Keratinocyte (primary cell): ENCODE measurements at regions not wholly inside any gene's neighbourhood (a gene's known extent, or its start where the extent isn't known, plus 50 kb on each side); places are given as distances from the start of the nearest gene placed in this dataset.

Source experiments
- DNase-seq: peaks from one replicate; pipeline ENCODE4 v3.0.0-alpha.2; 2011; ENCODE audit warnings: low read depth, missing footprints, low spot score
- FAIRE-seq: peaks from 2 replicates; lab custom pipeline; 2011; peaks lifted over from hg19 to GRCh38; lab: Jason Lieb, UNC
- H2AFZ ChIP-seq: 2 replicates; pipeline ENCODE4 v1.6.0; 2012; ENCODE audit warnings: low read length, control low read depth, inconsistent platforms; ENCODE audit not compliant: control insufficient read depth
- H3K27ac ChIP-seq: 2 replicates; pipeline ENCODE4 v1.5.1; 2011; ENCODE audit warnings: low read length; ENCODE audit not compliant: control insufficient read depth, insufficient read depth
- H3K27me3 ChIP-seq: 3 replicates; pipeline ENCODE4 v1.6.0; 2011; ENCODE audit warnings: low read length; ENCODE audit not compliant: control insufficient read depth, insufficient read depth; ENCODE audit errors: extremely low read depth
- H3K36me3 ChIP-seq, 2 experiments: 2 replicates in 1 of 2; 3 replicates in 1 of 2; pipeline ENCODE4 v1.5.1; 2011; ENCODE audit warnings: low read length in 2 of 2, mild to moderate bottlenecking in 1 of 2; ENCODE audit not compliant: control insufficient read depth in 2 of 2, insufficient read depth in 2 of 2; ENCODE audit errors: extremely low read depth in 1 of 2
- H3K4me1 ChIP-seq: 3 replicates; pipeline ENCODE4 v1.5.1; 2011; ENCODE audit warnings: low read length; ENCODE audit not compliant: control insufficient read depth, insufficient read depth; ENCODE audit errors: extremely low read depth
- H3K4me2 ChIP-seq: 3 replicates; pipeline ENCODE4 v1.6.0; 2011; ENCODE audit warnings: low read depth, low read length; ENCODE audit not compliant: control insufficient read depth, insufficient read depth; ENCODE audit errors: extremely low read depth
- H3K4me3 ChIP-seq, 3 experiments: fragments of 200-600 bp in 1 of 3; sonication (generic) in 1 of 3; 2 replicates in 2 of 3; 3 replicates in 1 of 3; pipeline ENCODE4 v1.5.1; 2011 to 2016; ENCODE audit warnings: low read length in 3 of 3, mild to moderate bottlenecking in 3 of 3, control low read depth in 2 of 3, inconsistent platforms in 1 of 3, low read depth in 1 of 3, mixed read lengths in 1 of 3, mixed run types in 1 of 3, moderate library complexity in 1 of 3; ENCODE audit not compliant: control insufficient read depth in 2 of 3, insufficient read depth in 2 of 3; ENCODE audit errors: extremely low read depth in 1 of 3
- H3K79me2 ChIP-seq: 2 replicates; pipeline ENCODE4 v1.6.0; 2012; ENCODE audit warnings: low read length; ENCODE audit not compliant: control insufficient read depth, insufficient read depth
- H3K9ac ChIP-seq: 3 replicates; pipeline ENCODE4 v1.6.0; 2011; ENCODE audit warnings: low read length; ENCODE audit not compliant: control insufficient read depth, insufficient read depth; ENCODE audit errors: extremely low read depth
- H3K9me1 ChIP-seq: 3 replicates; pipeline ENCODE4 v1.6.0; 2011; ENCODE audit warnings: low read length; ENCODE audit not compliant: control insufficient read depth, insufficient read depth; ENCODE audit errors: extremely low read depth
- H3K9me3 ChIP-seq: 2 replicates; pipeline ENCODE4 v1.5.1; 2012; ENCODE audit warnings: low read depth, low read length; ENCODE audit not compliant: control insufficient read depth
- H4K20me1 ChIP-seq: 3 replicates; pipeline ENCODE4 v1.6.0; 2011; ENCODE audit warnings: low read length; ENCODE audit not compliant: control insufficient read depth, insufficient read depth; ENCODE audit errors: extremely low read depth
- CTCF ChIP-seq, 3 experiments: IDR thresholded peaks in 1 of 3; conservative IDR thresholded peaks in 1 of 3; optimal IDR thresholded peaks in 1 of 3; 2 replicates in 2 of 3; 3 replicates in 1 of 3; pipeline versions ENCODE3 to v1.5.1; 2011; ENCODE audit warnings: low read length in 3 of 3, mild to moderate bottlenecking in 3 of 3, moderate library complexity in 2 of 3, control low read depth in 1 of 3, inconsistent platforms in 1 of 3; ENCODE audit not compliant: insufficient read depth in 2 of 3; ENCODE audit errors: extremely low read depth in 1 of 3
- EZH2 ChIP-seq: IDR thresholded peaks from one replicate; pipeline ENCODE4 v1.6.1; 2012; ENCODE audit warnings: inconsistent platforms, mild to moderate bottlenecking, low read length, moderate library complexity
- dilution Hi-C: fragments of 300-500 bp; cut with MboI; formaldehyde crosslinking; loops from one replicate; pipeline ENCODE4 v1.7.0; 2020; ENCODE audit warnings: low sequenced_read_pairs; ENCODE audit not compliant: extremely low pct_ligation_motif_present

- H3K9ac ChIP-seq = no peak overlapping the region
- H3K27me3 ChIP-seq = no peaks in the 10 kb centered on the region
- no peak overlapping the region for H3K4me2 ChIP-seq
- FAIRE-seq (no peak), DNase-seq (no peak)
- H3K9me1 ChIP-seq = no peaks in the 10 kb centered on the region
- no peaks in the 10 kb centered on the region for H3K4me1 ChIP-seq
- H3K36me3 ChIP-seq = no peaks in the 10 kb centered on the region
- no peak overlapping the region for H3K4me3 ChIP-seq
- H3K79me2 ChIP-seq = no peaks in the 10 kb centered on the region
- dilution Hi-C loops = no loop called here
- no peak overlapping the region for H3K27ac ChIP-seq
- TF ChIP-seq EZH2 (no peak), CTCF (optimal IDR thresholded peaks at IDR 0.05 in 1 of 3, IDR thresholded peaks at IDR 0.05 in 1 of 3, conservative IDR thresholded peaks at IDR 0.05 in 1 of 3; ENCODE audit: extremely low read depth in 1 of 3, insufficient read depth in 2 of 3, low read length in 3 of 3) (no peak)
- no peaks in the 10 kb centered on the region for H4K20me1 ChIP-seq
- H3K9me3 ChIP-seq = no peaks in the 10 kb centered on the region
- no peak overlapping the region for H2AFZ ChIP-seq
Observed at GRCh38 chr6:95517004-95517403, 60.3 kb upstream of the MANEA start.

- no peak for FAIRE-seq
- dilution Hi-C loops = no loop called here
- no peaks in the 10 kb centered on the region for H3K27me3 ChIP-seq
- no peaks in the 10 kb centered on the region for H3K79me2 ChIP-seq
- no peak overlapping the region for H2AFZ ChIP-seq
- no peaks in the 10 kb centered on the region for H4K20me1 ChIP-seq
- no peak overlapping the region for H3K4me2 ChIP-seq
- no peak for DNase-seq
- no peak for TF ChIP-seq CTCF (optimal IDR thresholded peaks at IDR 0.05 in 1 of 3, IDR thresholded peaks at IDR 0.05 in 1 of 3, conservative IDR thresholded peaks at IDR 0.05 in 1 of 3; ENCODE audit: extremely low read depth in 1 of 3, insufficient read depth in 2 of 3, low read length in 3 of 3)
- no peak for TF ChIP-seq EZH2
- H3K9me3 ChIP-seq = no peaks in the 10 kb centered on the region
- H3K4me3 ChIP-seq = no peak overlapping the region
- no peak overlapping the region for H3K27ac ChIP-seq
- H3K4me1 ChIP-seq = no peaks in the 10 kb centered on the region
- H3K9me1 ChIP-seq = no peaks in the 10 kb centered on the region
- H3K9ac ChIP-seq = no peak overlapping the region
- no peaks in the 10 kb centered on the region for H3K36me3 ChIP-seq
Observed at GRCh38 chr6:95517568-95517967, 59.8 kb upstream of the MANEA start.
